AG08396 (cell line): ENCODE measurements at regions not wholly inside any gene's neighbourhood (a gene's known extent, or its start where the extent isn't known, plus 50 kb on each side); places are given as distances from the start of the nearest gene placed in this dataset.
"Not testable (repeated sequence)": the region's sequence is repeated elsewhere in the genome, so short reads cannot be mapped to it uniquely, and the experiment has no call there.

Source experiments
- DNase-seq: peaks from one replicate; pipeline ENCODE4 v3.0.0; 2012; ENCODE audit warnings: low spot score, mixed read lengths

DNA sequence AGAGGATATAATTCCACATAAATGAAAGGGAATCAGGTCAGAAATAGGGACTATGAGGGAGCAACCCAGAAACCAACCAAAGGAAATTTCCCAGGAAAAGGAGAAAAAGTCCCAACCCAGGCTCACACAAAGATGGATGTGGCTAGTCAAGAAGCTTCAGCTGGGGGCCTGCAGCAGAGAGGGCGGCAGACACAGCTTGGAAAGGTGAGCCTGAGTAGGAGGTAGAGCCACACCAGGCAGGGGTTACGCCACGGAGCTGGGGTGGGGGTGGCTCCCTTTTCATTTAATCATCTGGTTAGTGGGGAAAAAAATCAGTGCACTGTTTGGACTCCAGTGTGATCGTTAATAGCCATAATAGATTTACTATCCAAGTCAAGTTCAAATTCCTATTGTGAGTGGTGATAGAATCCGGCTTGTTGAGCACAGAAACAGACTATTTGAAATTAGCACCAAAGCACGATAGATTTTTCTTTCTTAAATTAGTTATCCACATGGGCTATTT is 220.6 kb downstream of the TPBG start:
- DNase-seq: no peak

DNA sequence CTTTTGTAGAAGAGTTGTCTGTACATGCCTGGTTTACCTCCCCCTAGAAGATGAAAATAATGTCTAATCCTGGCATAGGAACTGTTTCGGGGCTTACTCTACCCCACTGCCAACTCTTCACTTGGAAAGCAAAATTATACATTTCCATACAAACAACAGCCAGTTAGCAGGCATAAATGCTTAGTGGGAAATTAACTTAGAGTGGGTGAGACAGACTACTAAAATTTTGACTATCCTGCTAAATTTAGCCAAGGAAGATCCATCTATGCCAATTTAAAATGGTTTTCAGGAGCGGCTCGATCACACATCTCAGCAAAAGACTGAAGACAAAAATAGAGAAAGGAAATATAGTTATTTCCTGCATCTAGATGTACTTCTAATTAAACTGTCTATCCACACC is 221.2 kb downstream of the TPBG start:
- no peak for DNase-seq

- no peak for DNase-seq
Measured at GRCh38 chr6:82588020-82588419, 224.4 kb downstream of the TPBG start.

DNA sequence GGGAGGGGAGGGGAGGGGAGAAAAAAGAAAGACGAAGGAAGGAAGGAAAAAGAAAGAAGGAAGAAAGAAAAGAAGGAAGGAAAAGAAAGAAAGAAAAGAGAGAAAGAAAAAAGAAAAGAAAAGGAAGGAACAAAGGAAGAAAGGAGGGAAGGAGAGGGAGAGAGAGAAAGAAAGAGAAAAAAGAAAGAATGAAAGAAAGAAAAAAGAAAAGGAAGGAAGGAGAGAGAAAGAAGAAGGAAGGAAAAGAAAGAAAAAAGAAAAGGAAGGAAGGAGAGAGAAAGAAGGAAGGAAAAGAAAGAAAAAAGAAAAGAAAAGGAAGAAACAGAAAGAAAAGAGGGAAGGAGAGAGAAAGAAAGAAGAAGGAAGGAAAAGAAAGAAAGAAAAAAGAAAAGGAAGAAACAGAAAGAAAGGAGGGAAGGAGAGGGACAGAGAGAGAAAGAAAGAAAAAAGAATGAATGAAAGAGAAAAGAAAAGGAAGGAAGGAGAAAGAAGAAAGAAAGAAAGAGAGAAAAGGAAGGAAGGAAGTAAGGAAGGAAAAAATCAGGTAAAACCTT is 225.3 kb downstream of the TPBG start:
- no peak for DNase-seq

DNA sequence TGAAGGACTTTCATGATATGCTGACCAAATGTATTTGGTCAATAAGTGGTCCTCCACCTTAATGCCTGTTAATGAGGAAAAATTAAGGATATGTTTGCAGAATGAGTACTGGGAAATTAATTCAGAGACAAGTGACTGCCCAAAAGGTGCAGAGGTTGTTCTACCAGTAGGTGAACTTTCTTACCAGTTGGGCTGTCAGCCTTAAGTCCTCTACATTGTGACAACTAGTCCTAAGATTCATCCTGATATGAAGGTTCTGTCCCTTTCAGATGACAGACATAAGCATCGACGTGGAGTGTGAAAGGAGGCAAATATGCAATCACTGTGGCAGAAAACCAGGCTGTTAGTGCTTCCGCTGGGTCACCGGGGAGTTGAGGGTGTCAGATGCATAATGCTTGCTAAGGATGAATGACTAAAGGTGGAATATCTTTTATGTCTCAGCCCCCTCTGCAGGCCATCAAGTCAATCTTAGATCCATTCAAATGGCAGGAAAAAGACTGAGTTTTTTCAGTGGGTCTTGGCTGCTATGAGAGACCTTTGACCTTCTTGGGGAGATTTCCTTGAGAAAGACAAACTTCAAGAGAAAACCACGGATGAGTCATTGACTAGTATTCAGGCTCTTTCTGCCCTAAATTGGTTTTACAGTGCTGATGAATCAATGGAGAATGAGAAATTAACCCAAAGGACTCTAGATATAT is 226.0 kb downstream of the TPBG start:
- peak; percentile 10 for DNase-seq

- DNase-seq: no peak
Measured at GRCh38 chr6:82597201-82597600, 233.6 kb downstream of the TPBG start.

DNA sequence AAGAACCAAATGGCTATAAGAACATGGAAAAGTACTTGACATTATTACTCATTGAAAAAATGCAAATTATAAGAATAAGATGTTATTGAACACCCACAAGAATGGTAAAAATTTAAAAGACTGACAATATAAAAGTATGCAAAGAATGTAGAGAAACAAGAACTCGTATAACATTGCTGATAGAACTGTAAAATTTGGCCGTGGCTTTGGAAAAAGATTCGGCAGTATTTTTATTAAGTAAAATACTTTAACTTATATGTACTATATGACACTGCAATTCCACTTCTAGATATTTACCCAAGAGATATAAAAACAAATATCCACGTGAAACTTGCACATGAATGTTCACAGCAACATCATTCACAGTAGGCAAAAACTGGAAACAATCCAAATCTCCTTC is 239.2 kb downstream of the TPBG start:
- DNase-seq: no peak

GRCh38 chr6:82603871-82604270 is 240.3 kb downstream of the TPBG start:
- DNase-seq: no peak

GRCh38 chr6:82607998-82608725 is 244.5 kb downstream of the TPBG start:
- DNase-seq: no peak

DNA sequence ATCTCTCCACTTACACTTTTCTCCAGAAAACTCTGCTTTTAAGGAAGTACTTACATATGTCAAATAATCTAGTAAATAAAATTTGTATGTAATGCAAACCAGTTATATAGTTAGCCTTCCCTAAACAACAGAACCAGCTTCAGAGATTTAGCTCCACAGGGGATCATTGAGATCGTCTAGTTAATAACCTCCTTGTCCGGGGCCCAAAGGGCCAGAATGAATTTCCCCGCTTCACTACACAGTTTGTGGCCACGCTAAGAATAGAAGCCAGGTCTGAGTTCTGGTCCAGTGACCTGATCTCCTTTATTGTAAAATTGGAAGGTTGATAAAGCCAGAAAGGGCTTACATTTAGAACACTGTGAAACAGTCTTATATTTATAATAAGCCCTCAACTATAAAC is 245.2 kb downstream of the TPBG start:
- DNase-seq: no peak

- no peak for DNase-seq
Measured at GRCh38 chr6:82611751-82612150, 248.1 kb downstream of the TPBG start.

GRCh38 chr6:82612475-82613039 is 248.9 kb downstream of the TPBG start:
- DNase-seq: no peak

DNA sequence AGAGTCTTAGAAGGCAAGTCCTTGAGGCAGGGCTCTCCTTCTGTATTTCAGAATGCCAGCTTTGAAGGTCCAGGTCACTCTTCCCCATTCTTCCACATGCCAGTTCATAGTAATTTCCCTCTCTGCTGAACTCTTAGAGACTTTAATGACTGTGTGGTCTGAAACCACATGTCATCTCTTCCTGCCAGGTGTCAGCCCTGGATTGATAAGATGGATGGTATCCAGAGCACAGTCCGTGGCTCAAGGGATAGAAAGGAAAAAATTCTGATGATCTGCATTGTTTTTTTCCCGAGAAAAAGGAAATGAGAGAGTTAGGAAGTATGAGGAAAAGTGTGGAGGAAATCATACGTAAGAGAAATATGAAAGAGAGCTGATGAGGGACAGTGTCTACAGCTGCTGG is 250.9 kb downstream of the TPBG start:
- no peak for DNase-seq

DNA sequence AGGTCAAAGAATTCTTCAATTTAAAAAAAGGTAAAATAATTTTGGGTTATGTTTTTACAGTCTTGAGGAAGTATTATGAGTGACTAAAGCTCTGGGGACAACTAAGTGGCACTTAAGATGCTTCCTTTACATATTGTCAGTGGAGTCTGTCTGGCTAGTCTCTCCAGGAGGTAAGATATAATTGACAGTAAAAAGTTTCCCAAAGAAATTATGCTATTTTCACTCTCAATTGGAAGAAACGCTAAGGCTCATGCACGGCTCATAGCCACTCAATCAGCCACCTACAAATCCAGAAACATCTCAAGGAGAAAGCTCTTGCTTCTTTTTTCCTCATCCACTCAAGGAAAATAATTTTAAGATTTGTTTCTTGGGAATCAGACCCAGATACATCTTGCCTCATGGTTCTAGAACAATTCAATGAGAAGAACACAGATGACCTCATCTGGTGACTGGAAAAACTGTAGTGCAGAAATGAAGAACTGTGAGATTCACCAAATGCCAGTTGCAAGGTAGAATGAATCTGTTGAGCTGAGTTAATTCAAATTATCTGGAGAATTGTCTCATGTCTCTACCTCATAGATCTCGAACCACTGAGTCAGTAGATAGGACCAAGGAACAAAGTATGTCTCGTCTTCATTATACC is 252.9 kb downstream of the TPBG start:
- no peak for DNase-seq

- no peak for DNase-seq
Measured at GRCh38 chr6:82617648-82618047, 254.0 kb downstream of the TPBG start.

GRCh38 chr6:82619573-82619972 is 256.0 kb downstream of the TPBG start:
- no peak for DNase-seq

GRCh38 chr6:82622461-82622860 is 258.8 kb downstream of the TPBG start:
- no peak for DNase-seq

- DNase-seq: no peak
Measured at GRCh38 chr6:82624251-82624650, 260.6 kb downstream of the TPBG start.

- DNase-seq: not testable (repeated sequence)
Measured at GRCh38 chr6:82626946-82627345, 263.3 kb downstream of the TPBG start.

- DNase-seq: no peak
Measured at GRCh38 chr6:82629921-82630320, 266.3 kb downstream of the TPBG start.

- no peak for DNase-seq
Measured at GRCh38 chr6:82641677-82642076, 278.1 kb downstream of the TPBG start.

GRCh38 chr6:82645536-82646230 is 282.1 kb downstream of the TPBG start:
- DNase-seq: no peak
